ENCODE measurements at regions not wholly inside any gene's neighbourhood (a gene's known extent, or its start where the extent isn't known, plus 50 kb on each side); places are given as distances from the start of the nearest gene placed in this dataset.
A peak's percentile ranks its signal among the peaks of the same experiment; 100 is the strongest.
"Not testable (repeated sequence)": the region's sequence is repeated elsewhere in the genome, so short reads cannot be mapped to it uniquely, and the experiment has no call there.

DNA sequence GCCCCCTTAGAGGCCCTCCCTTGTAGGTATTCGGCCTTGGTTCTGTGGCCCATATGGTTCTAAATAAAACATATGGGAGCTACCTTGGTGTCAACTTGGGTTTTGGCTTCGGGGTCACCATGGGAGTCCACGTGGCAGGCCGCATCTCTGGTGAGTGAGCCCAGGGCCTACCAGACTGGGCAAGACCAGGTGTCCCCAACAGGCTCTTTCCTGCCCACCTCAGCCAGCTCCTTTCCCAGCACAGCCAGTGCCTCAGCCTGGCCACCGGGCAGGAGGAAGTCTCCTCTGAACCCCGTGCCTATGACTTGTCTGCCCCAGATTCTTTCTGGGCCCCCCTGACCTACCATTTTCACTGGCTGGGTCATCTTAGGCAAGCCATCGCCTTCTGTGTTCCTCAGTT, 268.8 kb upstream of the TEKT4 start:
- no peak for TF ChIP-seq SPI1 (IDR thresholded peaks at IDR 0.05; ENCODE audit: borderline replicate concordance, low read depth)
- TF ChIP-seq, protein P1, sequence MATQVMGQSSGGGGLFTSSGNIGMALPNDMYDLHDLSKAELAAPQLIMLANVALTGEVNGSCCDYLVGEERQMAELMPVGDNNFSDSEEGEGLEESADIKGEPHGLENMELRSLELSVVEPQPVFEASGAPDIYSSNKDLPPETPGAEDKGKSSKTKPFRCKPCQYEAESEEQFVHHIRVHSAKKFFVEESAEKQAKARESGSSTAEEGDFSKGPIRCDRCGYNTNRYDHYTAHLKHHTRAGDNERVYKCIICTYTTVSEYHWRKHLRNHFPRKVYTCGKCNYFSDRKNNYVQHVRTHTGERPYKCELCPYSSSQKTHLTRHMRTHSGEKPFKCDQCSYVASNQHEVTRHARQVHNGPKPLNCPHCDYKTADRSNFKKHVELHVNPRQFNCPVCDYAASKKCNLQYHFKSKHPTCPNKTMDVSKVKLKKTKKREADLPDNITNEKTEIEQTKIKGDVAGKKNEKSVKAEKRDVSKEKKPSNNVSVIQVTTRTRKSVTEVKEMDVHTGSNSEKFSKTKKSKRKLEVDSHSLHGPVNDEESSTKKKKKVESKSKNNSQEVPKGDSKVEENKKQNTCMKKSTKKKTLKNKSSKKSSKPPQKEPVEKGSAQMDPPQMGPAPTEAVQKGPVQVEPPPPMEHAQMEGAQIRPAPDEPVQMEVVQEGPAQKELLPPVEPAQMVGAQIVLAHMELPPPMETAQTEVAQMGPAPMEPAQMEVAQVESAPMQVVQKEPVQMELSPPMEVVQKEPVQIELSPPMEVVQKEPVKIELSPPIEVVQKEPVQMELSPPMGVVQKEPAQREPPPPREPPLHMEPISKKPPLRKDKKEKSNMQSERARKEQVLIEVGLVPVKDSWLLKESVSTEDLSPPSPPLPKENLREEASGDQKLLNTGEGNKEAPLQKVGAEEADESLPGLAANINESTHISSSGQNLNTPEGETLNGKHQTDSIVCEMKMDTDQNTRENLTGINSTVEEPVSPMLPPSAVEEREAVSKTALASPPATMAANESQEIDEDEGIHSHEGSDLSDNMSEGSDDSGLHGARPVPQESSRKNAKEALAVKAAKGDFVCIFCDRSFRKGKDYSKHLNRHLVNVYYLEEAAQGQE (IDR thresholded peaks at IDR 0.05; ENCODE audit: insufficient replicate concordance, low read depth): no peak
- TF ChIP-seq, protein P2, sequence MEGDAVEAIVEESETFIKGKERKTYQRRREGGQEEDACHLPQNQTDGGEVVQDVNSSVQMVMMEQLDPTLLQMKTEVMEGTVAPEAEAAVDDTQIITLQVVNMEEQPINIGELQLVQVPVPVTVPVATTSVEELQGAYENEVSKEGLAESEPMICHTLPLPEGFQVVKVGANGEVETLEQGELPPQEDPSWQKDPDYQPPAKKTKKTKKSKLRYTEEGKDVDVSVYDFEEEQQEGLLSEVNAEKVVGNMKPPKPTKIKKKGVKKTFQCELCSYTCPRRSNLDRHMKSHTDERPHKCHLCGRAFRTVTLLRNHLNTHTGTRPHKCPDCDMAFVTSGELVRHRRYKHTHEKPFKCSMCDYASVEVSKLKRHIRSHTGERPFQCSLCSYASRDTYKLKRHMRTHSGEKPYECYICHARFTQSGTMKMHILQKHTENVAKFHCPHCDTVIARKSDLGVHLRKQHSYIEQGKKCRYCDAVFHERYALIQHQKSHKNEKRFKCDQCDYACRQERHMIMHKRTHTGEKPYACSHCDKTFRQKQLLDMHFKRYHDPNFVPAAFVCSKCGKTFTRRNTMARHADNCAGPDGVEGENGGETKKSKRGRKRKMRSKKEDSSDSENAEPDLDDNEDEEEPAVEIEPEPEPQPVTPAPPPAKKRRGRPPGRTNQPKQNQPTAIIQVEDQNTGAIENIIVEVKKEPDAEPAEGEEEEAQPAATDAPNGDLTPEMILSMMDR (IDR thresholded peaks at IDR 0.05; ENCODE audit: insufficient read depth, low read length): no peak
- DNase-seq (ENCODE audit: low read depth in 1 of 2, low spot score in 1 of 2): no peak
- H3K4me3 ChIP-seq (replicated peaks; ENCODE audit: insufficient read depth, low read length): no peak overlapping the region
- no peak overlapping the region for H3K27ac ChIP-seq (replicated peaks)
- no peaks in the 10 kb centered on the region for H3K27me3 ChIP-seq (ENCODE audit: insufficient read depth, poor library complexity, severe bottlenecking)

DNA sequence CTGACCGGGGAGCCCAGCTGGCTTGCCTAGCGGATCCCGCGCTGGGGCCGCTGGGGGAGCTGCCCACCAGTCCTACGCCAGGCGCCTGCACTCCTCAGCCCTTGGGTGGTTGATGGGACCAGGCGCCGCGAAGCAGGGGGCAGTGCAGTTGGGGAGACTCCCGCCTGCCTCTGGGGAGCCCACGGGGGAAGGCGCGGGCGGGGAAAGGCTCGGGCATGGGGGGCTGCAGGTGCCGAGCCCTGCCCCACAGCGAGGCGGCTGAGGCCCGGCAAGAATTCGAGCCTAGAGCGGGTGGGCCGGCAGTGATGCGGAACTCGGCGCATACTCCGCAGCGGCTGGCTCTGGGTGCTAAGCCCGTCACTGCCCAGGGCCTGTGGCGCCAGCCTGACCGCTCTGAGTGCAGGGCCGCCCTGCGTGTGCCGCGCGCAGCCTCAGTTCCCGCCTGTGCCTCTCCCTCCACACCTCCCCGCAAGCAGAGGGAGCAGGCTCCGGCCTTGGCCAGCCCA, 249.1 kb upstream of the TEKT4 start:
- DNase-seq (ENCODE audit: low read depth in 1 of 2, low spot score in 1 of 2): no peak
- TF ChIP-seq POLR2AphosphoS5 (IDR thresholded peaks at IDR 0.05; ENCODE audit: low read depth): no peak
- TF ChIP-seq, protein P1 (IDR thresholded peaks at IDR 0.05; ENCODE audit: insufficient replicate concordance, low read depth): no peak
- TF ChIP-seq GABPA (IDR thresholded peaks at IDR 0.05; ENCODE audit: low read depth): no peak
- TF ChIP-seq, protein P2 (IDR thresholded peaks at IDR 0.05; ENCODE audit: insufficient read depth, low read length): no peak
- TF ChIP-seq SPI1 (IDR thresholded peaks at IDR 0.05; ENCODE audit: borderline replicate concordance, low read depth): no peak
- no peak overlapping the region for H3K27ac ChIP-seq (replicated peaks)
- H3K27me3 ChIP-seq (ENCODE audit: insufficient read depth, poor library complexity, severe bottlenecking): no peaks in the 10 kb centered on the region
- no peak overlapping the region for H3K4me3 ChIP-seq (replicated peaks; ENCODE audit: insufficient read depth, low read length)

DNA sequence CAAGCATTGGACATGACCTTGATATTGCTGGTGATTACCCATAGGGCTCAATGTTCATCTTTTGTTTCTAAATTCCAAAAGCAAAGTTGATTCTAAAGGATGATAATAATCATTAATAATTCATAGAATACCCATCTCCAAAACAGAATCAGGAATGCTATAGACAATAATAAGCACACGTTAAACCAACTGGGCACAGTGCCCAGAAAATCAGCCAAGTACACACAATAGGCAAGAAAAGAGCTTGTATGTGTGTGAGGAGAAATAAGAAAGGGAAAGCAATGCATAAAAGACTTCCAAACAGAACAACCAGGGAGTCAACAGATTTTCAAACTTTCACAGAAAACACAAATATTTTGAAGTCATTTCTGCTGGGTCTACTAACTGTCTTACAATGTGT, 242.3 kb upstream of the TEKT4 start:
- H3K4me3 ChIP-seq (replicated peaks; ENCODE audit: insufficient read depth, low read length); DNase-seq (ENCODE audit: low read depth in 1 of 2, low spot score in 1 of 2); H3K27me3 ChIP-seq (ENCODE audit: insufficient read depth, poor library complexity, severe bottlenecking); H3K27ac ChIP-seq (replicated peaks): not testable (repeated sequence)

DNA sequence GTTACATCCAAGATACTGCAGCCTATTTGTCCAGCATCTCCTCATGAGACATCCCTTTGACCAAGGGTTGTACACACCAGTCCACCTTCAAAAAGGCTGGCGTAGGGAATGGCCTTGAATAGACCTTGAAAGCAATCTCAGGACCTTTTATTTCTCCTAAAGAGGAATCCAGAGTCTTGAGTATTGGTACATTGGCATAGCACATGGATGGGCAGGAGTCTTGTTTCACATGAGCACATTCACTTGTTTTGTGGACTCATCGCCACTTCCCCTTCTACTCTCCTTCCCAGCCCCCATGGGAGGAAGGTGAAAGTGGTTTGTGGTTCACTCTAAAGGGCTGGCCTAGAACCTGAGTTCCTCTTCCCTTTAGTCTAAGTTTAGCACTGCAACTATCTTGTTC, 229.8 kb upstream of the TEKT4 start:
- peak; percentile 7 to 53 for DNase-seq (ENCODE audit: low read depth in 1 of 2, low spot score in 1 of 2)
- not testable (repeated sequence) for H3K27ac ChIP-seq (replicated peaks); H3K4me3 ChIP-seq (replicated peaks; ENCODE audit: insufficient read depth, low read length); H3K27me3 ChIP-seq (ENCODE audit: insufficient read depth, poor library complexity, severe bottlenecking)
- peak; percentile 80 for TF ChIP-seq SPI1 (IDR thresholded peaks at IDR 0.05; ENCODE audit: borderline replicate concordance, low read depth)

DNA sequence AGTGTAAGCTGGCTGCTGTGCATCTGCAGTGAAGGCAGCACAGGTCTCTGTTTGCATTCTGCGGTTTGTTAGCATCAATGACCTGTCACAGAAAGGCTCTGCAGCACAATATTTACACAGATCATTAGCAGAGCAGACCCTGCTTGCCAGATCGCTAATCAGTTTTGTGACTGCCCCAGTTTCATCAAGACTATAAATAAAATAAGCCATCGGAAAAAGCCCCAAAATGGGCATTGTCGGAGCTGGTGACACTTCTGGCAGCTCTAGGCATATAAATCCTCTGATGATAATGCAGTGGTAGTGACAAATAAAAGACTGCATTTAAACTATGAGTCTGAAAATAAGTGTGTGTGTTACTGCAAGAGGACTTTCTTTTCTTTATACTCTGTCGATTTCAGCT, 219.1 kb upstream of the TEKT4 start:
- not testable (repeated sequence) for H3K27me3 ChIP-seq (ENCODE audit: insufficient read depth, poor library complexity, severe bottlenecking); DNase-seq (ENCODE audit: low read depth in 1 of 2, low spot score in 1 of 2)

DNA sequence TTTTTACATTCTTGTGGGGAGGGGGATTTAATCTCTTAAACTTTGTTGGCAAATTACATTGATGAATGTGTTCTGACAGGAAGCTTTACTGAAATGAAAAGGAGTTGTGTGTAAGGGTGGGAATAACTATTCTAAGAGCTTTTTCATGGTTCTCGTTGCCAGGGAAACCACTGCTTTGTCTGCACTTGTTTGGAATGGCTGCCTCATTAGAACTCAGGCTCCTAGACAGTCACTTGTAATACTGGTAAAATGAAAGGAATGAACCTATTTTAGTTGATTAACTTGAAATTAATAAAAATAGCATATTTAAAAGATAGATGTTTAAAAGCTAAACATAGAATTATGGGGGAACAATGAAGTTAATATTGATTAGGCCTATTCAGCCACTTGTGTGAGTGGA, 201.4 kb upstream of the TEKT4 start:
- not testable (repeated sequence) for H3K27ac ChIP-seq (replicated peaks); DNase-seq (ENCODE audit: low read depth in 1 of 2, low spot score in 1 of 2)

More for the DNA sequence above, 219.1 kb upstream of the TEKT4 start:
- not testable (repeated sequence) for H3K4me3 ChIP-seq (replicated peaks; ENCODE audit: insufficient read depth, low read length); H3K27ac ChIP-seq (replicated peaks)

DNA sequence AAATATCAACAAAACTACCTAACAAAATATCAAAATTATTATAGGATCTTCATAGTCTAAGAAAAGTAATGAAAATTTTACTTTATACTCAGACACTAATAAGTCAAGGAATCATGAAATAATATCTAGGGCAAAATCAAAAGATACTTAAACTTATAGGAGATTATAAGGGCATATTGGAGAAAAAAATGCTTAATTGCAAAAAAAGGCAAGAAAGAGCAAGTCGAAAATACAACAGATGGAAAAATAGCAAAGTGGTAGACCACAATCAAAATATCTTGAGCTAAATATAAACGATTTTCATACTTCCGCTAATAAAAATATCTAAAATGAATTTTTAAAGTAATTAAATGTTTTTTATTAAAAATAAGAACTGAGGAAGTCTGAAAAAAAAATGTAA, 177.0 kb upstream of the TEKT4 start:
- H3K27ac ChIP-seq (replicated peaks); H3K27me3 ChIP-seq (ENCODE audit: insufficient read depth, poor library complexity, severe bottlenecking); H3K4me3 ChIP-seq (replicated peaks; ENCODE audit: insufficient read depth, low read length); DNase-seq (ENCODE audit: low read depth in 1 of 2, low spot score in 1 of 2): not testable (repeated sequence)

More for the DNA sequence above, 201.4 kb upstream of the TEKT4 start:
- H3K4me3 ChIP-seq (replicated peaks; ENCODE audit: insufficient read depth, low read length); H3K27me3 ChIP-seq (ENCODE audit: insufficient read depth, poor library complexity, severe bottlenecking): not testable (repeated sequence)

DNA sequence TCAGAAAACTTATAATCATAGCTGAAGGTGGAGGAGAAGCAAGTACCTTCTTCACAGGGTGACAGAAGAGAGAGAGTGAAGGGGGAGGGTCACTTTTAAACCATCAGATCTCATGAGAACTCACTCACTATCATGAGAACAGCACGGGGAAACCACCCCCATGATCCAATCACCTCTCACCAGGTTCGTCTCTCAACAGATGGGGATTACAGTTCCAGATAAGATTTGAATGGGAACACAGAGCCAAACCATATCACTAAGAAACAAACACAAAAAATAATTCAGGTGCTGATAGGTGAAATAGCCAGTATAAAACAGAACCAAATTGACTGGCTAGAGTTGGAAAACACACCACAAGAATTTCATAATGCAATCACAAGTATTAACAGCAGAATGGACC, 162.2 kb upstream of the TEKT4 start:
- not testable (repeated sequence) for H3K27me3 ChIP-seq (ENCODE audit: insufficient read depth, poor library complexity, severe bottlenecking); DNase-seq (ENCODE audit: low read depth in 1 of 2, low spot score in 1 of 2); H3K27ac ChIP-seq (replicated peaks); H3K4me3 ChIP-seq (replicated peaks; ENCODE audit: insufficient read depth, low read length)
